ENCODE measurements at regions not wholly inside any gene's neighbourhood (a gene's known extent, or its start where the extent isn't known, plus 50 kb on each side); places are given as distances from the start of the nearest gene placed in this dataset.

DNA sequence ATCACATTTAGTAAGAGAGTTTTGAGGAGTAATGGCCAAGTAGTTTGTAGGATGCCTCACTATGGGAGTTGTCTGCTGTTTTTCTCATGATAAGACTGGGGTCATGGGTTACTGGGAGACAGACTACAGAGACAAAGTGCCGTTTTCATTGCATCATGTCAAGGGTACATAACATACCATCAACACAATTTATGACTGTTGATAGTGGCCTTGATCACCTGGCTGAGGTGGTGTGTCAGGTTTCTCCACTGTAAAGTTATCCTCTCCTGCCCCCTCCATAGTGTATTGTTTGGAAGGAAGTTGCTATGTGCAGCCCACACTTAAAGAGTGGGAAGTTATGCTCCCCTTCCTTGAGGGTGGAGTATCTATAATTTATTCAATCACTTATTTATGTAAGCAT lies 263.5 kb upstream of the POU3F1 start:
- Histone ChIP-seq H3K4me2 (ENCODE audit: low read length) (no peak overlapping the region), H3K4me3 (replicated peaks in 1 of 2; ENCODE audit: low read depth in 1 of 2, low read length in 2 of 2) (no peak overlapping the region), H2AFZ (ENCODE audit: low read depth, low read length, poor library complexity, severe bottlenecking) (no peak overlapping the region), H3K4me1 (ENCODE audit: control insufficient read depth in 1 of 2, insufficient read depth in 2 of 2, low read length in 2 of 2) (no peaks in the 10 kb centered on the region), H3K9me2 (ENCODE audit: insufficient read depth) (no peaks in the 10 kb centered on the region), H3K9me3 (ENCODE audit: control insufficient read depth in 1 of 2, insufficient read depth in 1 of 2, low read depth in 1 of 2, low read length in 2 of 2) (no peaks in the 10 kb centered on the region), H3K79me2 (ENCODE audit: insufficient read depth, low read length) (no peaks in the 10 kb centered on the region), H3K9ac (ENCODE audit: low read length) (no peak overlapping the region), H4K20me1 (ENCODE audit: insufficient read depth) (no peaks in the 10 kb centered on the region), H3K27ac (ENCODE audit: low read depth, low read length) (no peak overlapping the region), H3K36me3 (ENCODE audit: control insufficient read depth in 1 of 2, insufficient read depth in 2 of 2, low read length in 2 of 2) (no peaks in the 10 kb centered on the region), H3K27me3 (ENCODE audit: insufficient read depth, low read length) (peaks cover 49% of the 10 kb centered on the region)
- CTCF ChIA-PET: no interaction called here
- POLR2A ChIA-PET: no interaction called here
- no TSS peak for BruUV-seq (replicated peaks)
- intact Hi-C loops (cut with micrococcal nuclease): no loop called here
- ATAC-seq (no peak), DNase-seq (ENCODE audit: low read depth, low spot score) (no peak)
- RAD21 ChIA-PET (ENCODE audit: low non-redundant PET in 1 of 2, low total read pairs in 2 of 2, uncharacterized antibody in 2 of 2, unreplicated experiment in 2 of 2): no interaction called here
- no peak for TF ChIP-seq RAD21 (IDR thresholded peaks at IDR 0.05; ENCODE audit: low read depth)
- TF ChIP-seq EZH2 (IDR thresholded peaks at IDR 0.05): no peak

- ChIA-PET RAD21 (ENCODE audit: low non-redundant PET in 1 of 2, low total read pairs in 2 of 2, uncharacterized antibody in 2 of 2, unreplicated experiment in 2 of 2) (no interaction called here), CTCF (no interaction called here), POLR2A (no interaction called here)
- Histone ChIP-seq H2AFZ (ENCODE audit: low read depth, low read length, poor library complexity, severe bottlenecking) (no peak overlapping the region), H3K27ac (ENCODE audit: low read depth, low read length) (no peak overlapping the region), H3K9me2 (ENCODE audit: insufficient read depth) (no peaks in the 10 kb centered on the region), H3K9ac (ENCODE audit: low read length) (no peak overlapping the region), H3K9me3 (ENCODE audit: control insufficient read depth in 1 of 2, insufficient read depth in 1 of 2, low read depth in 1 of 2, low read length in 2 of 2) (no peaks in the 10 kb centered on the region), H3K4me2 (ENCODE audit: low read length) (no peak overlapping the region), H3K4me3 (replicated peaks in 1 of 2; ENCODE audit: low read depth in 1 of 2, low read length in 2 of 2) (no peak overlapping the region), H3K79me2 (ENCODE audit: insufficient read depth, low read length) (no peaks in the 10 kb centered on the region), H3K27me3 (ENCODE audit: insufficient read depth, low read length) (peaks cover 46% of the 10 kb centered on the region), H4K20me1 (ENCODE audit: insufficient read depth) (no peaks in the 10 kb centered on the region), H3K36me3 (ENCODE audit: control insufficient read depth in 1 of 2, insufficient read depth in 2 of 2, low read length in 2 of 2) (no peaks in the 10 kb centered on the region), H3K4me1 (ENCODE audit: control insufficient read depth in 1 of 2, insufficient read depth in 2 of 2, low read length in 2 of 2) (no peaks in the 10 kb centered on the region)
- no TSS peak for BruUV-seq (replicated peaks)
- DNase-seq (ENCODE audit: low read depth, low spot score) (no peak), ATAC-seq (no peak)
- intact Hi-C loops (cut with micrococcal nuclease): no loop called here
- TF ChIP-seq SP1 (IDR thresholded peaks at IDR 0.05; ENCODE audit: low read depth): no peak
- TF ChIP-seq REST (IDR thresholded peaks at IDR 0.05; ENCODE audit: low read depth): no peak
- TF ChIP-seq POLR2AphosphoS5 (IDR thresholded peaks at IDR 0.05; ENCODE audit: low read depth, low read length): no peak
- TF ChIP-seq RAD21 (IDR thresholded peaks at IDR 0.05; ENCODE audit: low read depth): no peak
- no peak for TF ChIP-seq YY1 (IDR thresholded peaks at IDR 0.05; ENCODE audit: extremely low read depth, insufficient replicate concordance, low read depth, low read length)
- no peak for TF ChIP-seq POLR2A (IDR thresholded peaks at IDR 0.05; ENCODE audit: borderline replicate concordance, extremely low read depth, insufficient read depth, insufficient read length)
- TF ChIP-seq EZH2 (IDR thresholded peaks at IDR 0.05): no peak
These were observed 262.2 kb upstream of the POU3F1 start for GRCh38 chr1:38308780-38309179.
